OCI-LY7 (cell line): ENCODE measurements at regions not wholly inside any gene's neighbourhood (a gene's known extent, or its start where the extent isn't known, plus 50 kb on each side); places are given as distances from the start of the nearest gene placed in this dataset.

Experiments used
- BruUV-seq: library from RNA; stranded (reverse); fragments of 400-500 nt; replicated peaks from 2 replicates; lab custom pipeline; 2021; lab: Mats Ljungman, UMichigan
- CTCF ChIA-PET: fragments of 300-600 bp; sonication (Branson Sonifier 250); formaldehyde crosslinking; loops from one replicate; lab custom pipeline; 2022; ENCODE audit warnings: antibody characterized with exemption; ENCODE audit not compliant: unreplicated experiment; lab: Charles Lee
- POLR2A ChIA-PET: fragments of 300-600 bp; sonication (Branson Sonifier 250); formaldehyde crosslinking; loops from one replicate; lab custom pipeline; 2022; ENCODE audit warnings: antibody characterized with exemption; lab: Charles Lee
- DNase-seq: peaks from one replicate; pipeline ENCODE4 v3.0.0-alpha.2; 2015; ENCODE audit warnings: low spot score
- H2AFZ ChIP-seq: fragments of 200-600 bp; sonication (generic), shearing (Covaris generic); 2 replicates; pipeline ENCODE4 v1.6.1; 2014; ENCODE audit warnings: mild to moderate bottlenecking, antibody characterized with exemption, low read length, moderate library complexity
- H3K27ac ChIP-seq: fragments of 200-600 bp; sonication (generic); 2 replicates; pipeline ENCODE4 v1.5.1; 2014; ENCODE audit warnings: mixed run types, low read depth, mild to moderate bottlenecking, moderate library complexity, low read length, inconsistent platforms; ENCODE audit not compliant: poor library complexity, severe bottlenecking
- H3K36me3 ChIP-seq: fragments of 200-600 bp; sonication (generic); 2 replicates; pipeline ENCODE4 v1.6.1; 2014; ENCODE audit warnings: mild to moderate bottlenecking, antibody characterized with exemption, low read length, moderate library complexity, mixed read lengths; ENCODE audit not compliant: insufficient read depth
- H3K4me1 ChIP-seq: fragments of 200-600 bp; sonication (generic); 2 replicates; pipeline ENCODE4 v1.5.1; 2014; ENCODE audit warnings: mild to moderate bottlenecking, low read length; ENCODE audit not compliant: insufficient read depth, poor library complexity, severe bottlenecking
- H3K4me2 ChIP-seq: fragments of 200-600 bp; sonication (generic); 2 replicates; pipeline ENCODE4 v1.6.1; 2014; ENCODE audit warnings: mild to moderate bottlenecking, low read length
- H3K4me3 ChIP-seq: fragments of 200-600 bp; sonication (generic); 2 replicates; pipeline ENCODE4 v1.5.1; 2014; ENCODE audit warnings: mild to moderate bottlenecking, low read depth, low read length; ENCODE audit not compliant: poor library complexity, severe bottlenecking
- H3K79me2 ChIP-seq: fragments of 200-600 bp; sonication (generic); 2 replicates; pipeline ENCODE4 v1.6.1; 2016; ENCODE audit warnings: low read depth, mild to moderate bottlenecking, low read length, moderate library complexity, mixed read lengths; ENCODE audit not compliant: insufficient read depth
- H3K9me2 ChIP-seq: fragments of 200-600 bp; sonication (generic); 2 replicates; pipeline ENCODE4 v1.6.1; 2016; ENCODE audit warnings: mild to moderate bottlenecking, low read length, mixed read lengths; ENCODE audit not compliant: insufficient read depth
- H3K9me3 ChIP-seq: fragments of 200-600 bp; sonication (generic); 2 replicates; pipeline ENCODE4 v1.6.1; 2014; ENCODE audit warnings: mild to moderate bottlenecking, mixed run types, low read length, mixed read lengths
- H4K20me1 ChIP-seq: fragments of 200-600 bp; sonication (generic); 2 replicates; pipeline ENCODE4 v1.6.1; 2014; ENCODE audit warnings: mild to moderate bottlenecking, antibody characterized with exemption, low read length, moderate library complexity, mixed read lengths; ENCODE audit not compliant: insufficient read depth
- CTCF ChIP-seq: fragments of 200-600 bp; sonication (generic); conservative IDR thresholded peaks from 2 replicates; pipeline ENCODE4 v1.5.1; 2014; ENCODE audit warnings: mild to moderate bottlenecking, antibody characterized with exemption, low read length, moderate library complexity, mixed read lengths
- EZH2phosphoT487 ChIP-seq: fragments of 200-600 bp; sonication (generic); IDR thresholded peaks from 2 replicates; pipeline ENCODE4 v1.6.1; 2018; ENCODE audit warnings: low read depth, borderline replicate concordance, mild to moderate bottlenecking, mixed run types, antibody characterized with exemption, low read length, moderate library complexity, mixed read lengths
- intact Hi-C: fragments of 100-400 bp; cut with micrococcal nuclease; formaldehyde crosslinking; loops from one replicate; pipeline ENCODE4 v1.10.0; 2022; ENCODE audit not compliant: unreplicated experiment

- Histone ChIP-seq H3K36me3 (no peaks in the 10 kb centered on the region), H3K4me1 (no peaks in the 10 kb centered on the region), H2AFZ (no peak overlapping the region), H3K9me2 (no peaks in the 10 kb centered on the region), H3K79me2 (no peaks in the 10 kb centered on the region), H3K27ac (no peak overlapping the region), H3K4me2 (no peak overlapping the region), H4K20me1 (no peaks in the 10 kb centered on the region), H3K4me3 (no peak overlapping the region), H3K9me3 (no peaks in the 10 kb centered on the region)
- intact Hi-C loops: no loop called here
- CTCF ChIA-PET: no interaction called here
- no peak for DNase-seq
- TF ChIP-seq EZH2phosphoT487 (no peak), CTCF (no peak)
- POLR2A ChIA-PET: no interaction called here
- BruUV-seq: no TSS peak
Observed at GRCh38 chr9:79021084-79021483, 550.7 kb upstream of the TLE4 start.

- CTCF ChIA-PET: no interaction called here
- H3K9me3 ChIP-seq: no peaks in the 10 kb centered on the region
Observed at GRCh38 chr9:79023134-79023580, 548.6 kb upstream of the TLE4 start.

More at GRCh38 chr9:79023134-79023580, 548.6 kb upstream of the TLE4 start:
- H3K4me2 ChIP-seq: no peak overlapping the region
- H3K27ac ChIP-seq: no peak overlapping the region
- no peak for DNase-seq
- intact Hi-C loops: no loop called here
- no peaks in the 10 kb centered on the region for H3K79me2 ChIP-seq
- POLR2A ChIA-PET: no interaction called here
- H2AFZ ChIP-seq: no peak overlapping the region
- H3K4me3 ChIP-seq: no peak overlapping the region
- no peaks in the 10 kb centered on the region for H4K20me1 ChIP-seq
- peaks cover 3% of the 10 kb centered on the region for H3K4me1 ChIP-seq
- no peak for TF ChIP-seq CTCF
- no peak for TF ChIP-seq EZH2phosphoT487
- H3K36me3 ChIP-seq: no peaks in the 10 kb centered on the region
- no peaks in the 10 kb centered on the region for H3K9me2 ChIP-seq
- BruUV-seq: no TSS peak
